Testis (tissue), 2 donors: ENCODE measurements at regions not wholly inside any gene's neighbourhood (a gene's known extent, or its start where the extent isn't known, plus 50 kb on each side); places are given as distances from the start of the nearest gene placed in this dataset.

Experiments used
- DNase-seq: peaks from one replicate; pipeline ENCODE4 v3.0.0-alpha.2; 2019
- H3K27ac ChIP-seq, 2 donors: fragments of 200-600 bp; sonication (generic); one replicate each; pipeline ENCODE4 v1.5.1; 2019
- H3K27me3 ChIP-seq: fragments of 200-600 bp; sonication (generic); one replicate; pipeline ENCODE4 v1.5.1; 2019
- H3K36me3 ChIP-seq: fragments of 200-600 bp; sonication (generic); one replicate; pipeline ENCODE4 v1.5.1; 2017; ENCODE audit warnings: low read depth; ENCODE audit errors: missing control alignments
- H3K4me1 ChIP-seq: fragments of 200-600 bp; sonication (generic); one replicate; pipeline ENCODE4 v1.5.1; 2019
- H3K4me3 ChIP-seq, 2 donors: fragments of 200-600 bp; sonication (generic); one replicate each; pipeline ENCODE4 v1.5.1; 2017 to 2019
- H3K9me3 ChIP-seq: fragments of 200-600 bp; sonication (generic); one replicate; pipeline ENCODE4 v1.5.1; 2017
- CTCF ChIP-seq, 3 experiments: fragments of 450-650 bp in 2 of 3; fragments of 200-600 bp in 1 of 3; sonication (generic) in 1 of 3; IDR thresholded peaks; one replicate each; pipeline ENCODE4 v1.5.1; 2016 to 2019; ENCODE audit warnings: antibody characterized with exemption in 3 of 3, mild to moderate bottlenecking in 2 of 3, moderate library complexity in 1 of 3
- POLR2A ChIP-seq: fragments of 450-650 bp; IDR thresholded peaks from one replicate; pipeline ENCODE4 v1.6.1; 2017; ENCODE audit warnings: antibody characterized with exemption, mild to moderate bottlenecking, moderate library complexity
- WGBS, 2 donors: methylation state at CpG; one replicate each; pipeline ENCODE4 v1.1.5; 2018; 5-methylcytosine and 5-hydroxymethylcytosine counted together
- intact Hi-C: fragments of 100-400 bp; cut with DNase I; formaldehyde crosslinking; loops from one replicate; pipeline ENCODE4 v1.15.1; 2023; ENCODE audit warnings: low total_unique reads

- TF ChIP-seq POLR2A (no peak), CTCF (IDR thresholded peaks at IDR 0.05) (no peak)
- H3K36me3 ChIP-seq: no peaks in the 10 kb centered on the region
- peaks cover 5% of the 10 kb centered on the region for H3K4me1 ChIP-seq
- no peaks in the 10 kb centered on the region for H3K27me3 ChIP-seq
- no peak for DNase-seq
- intact Hi-C loops: no loop called here
- no peak overlapping the region for H3K27ac ChIP-seq
- 29 to 50% methylated on average over 2 of the region's 2 CpGs for WGBS, 2 donors
- no peak overlapping the region for H3K4me3 ChIP-seq
- no peaks in the 10 kb centered on the region for H3K9me3 ChIP-seq
Measured at GRCh38 chr3:75332794-75333193, 331.3 kb upstream of the FRG2C start.

- no peak overlapping the region for H3K27ac ChIP-seq
- no peak for DNase-seq
- H3K4me1 ChIP-seq: peaks cover 5% of the 10 kb centered on the region
- WGBS, 2 donors: 90 to 92% methylated on average over 3 of the region's 3 CpGs
- no peaks in the 10 kb centered on the region for H3K27me3 ChIP-seq
- intact Hi-C loops: no loop called here
- TF ChIP-seq POLR2A (no peak), CTCF (IDR thresholded peaks at IDR 0.05) (no peak)
- no peak overlapping the region for H3K4me3 ChIP-seq
- no peaks in the 10 kb centered on the region for H3K9me3 ChIP-seq
- no peaks in the 10 kb centered on the region for H3K36me3 ChIP-seq
Measured at GRCh38 chr3:75334299-75334698, 329.8 kb upstream of the FRG2C start.

GRCh38 chr3:75337226-75337900 lies 326.8 kb upstream of the FRG2C start:
- peaks cover 20% of the 10 kb centered on the region for H3K4me1 ChIP-seq
- no peak overlapping the region for H3K27ac ChIP-seq
- WGBS, 2 donors: 83 to 88% methylated on average over 3 of the region's 3 CpGs
- no peaks in the 10 kb centered on the region for H3K9me3 ChIP-seq
- no peaks in the 10 kb centered on the region for H3K27me3 ChIP-seq
- H3K36me3 ChIP-seq: no peaks in the 10 kb centered on the region
- TF ChIP-seq POLR2A (no peak), CTCF (IDR thresholded peaks at IDR 0.05) (no peak)
- intact Hi-C loops: no loop called here
- no peak overlapping the region for H3K4me3 ChIP-seq
- no peak for DNase-seq

GRCh38 chr3:75338342-75338741 lies 325.8 kb upstream of the FRG2C start:
- intact Hi-C loops: no loop called here
- 78 to 80% methylated on average over 3 of the region's 3 CpGs for WGBS, 2 donors

More at GRCh38 chr3:75338342-75338741, 325.8 kb upstream of the FRG2C start:
- Histone ChIP-seq H3K27me3 (no peaks in the 10 kb centered on the region), H3K9me3 (no peaks in the 10 kb centered on the region), H3K4me1 (peaks cover 18% of the 10 kb centered on the region), H3K27ac (no peak overlapping the region), H3K4me3 (no peak overlapping the region), H3K36me3 (no peaks in the 10 kb centered on the region)
- no peak for DNase-seq
- TF ChIP-seq CTCF (IDR thresholded peaks at IDR 0.05) (no peak), POLR2A (no peak)
